HFFc6 (cell line): ENCODE measurements at regions not wholly inside any gene's neighbourhood (a gene's known extent, or its start where the extent isn't known, plus 50 kb on each side); places are given as distances from the start of the nearest gene placed in this dataset.
"Not testable (repeated sequence)": the region's sequence is repeated elsewhere in the genome, so short reads cannot be mapped to it uniquely, and the experiment has no call there.

Experiments used
- DNase-seq: peaks from one replicate; pipeline ENCODE4 v3.0.0-alpha.2; 2018
- H3K27ac Mint-ChIP-seq: 2 replicates; pipeline ENCODE4 v1.8.0; 2020; ENCODE audit warnings: mild to moderate bottlenecking, mixed read lengths
- H3K27me3 Mint-ChIP-seq: 2 replicates; pipeline ENCODE4 v1.8.0; 2021; ENCODE audit warnings: mild to moderate bottlenecking, moderate library complexity, mixed read lengths; ENCODE audit not compliant: insufficient read depth
- H3K36me3 Mint-ChIP-seq: 2 replicates; pipeline ENCODE4 v1.8.0; 2021; ENCODE audit warnings: low read depth, mixed read lengths
- H3K4me1 Mint-ChIP-seq: 2 replicates; pipeline ENCODE4 v1.8.0; 2020; ENCODE audit warnings: low read depth, mixed read lengths
- H3K4me3 Mint-ChIP-seq: 2 replicates; pipeline ENCODE4 v1.8.0; 2020; ENCODE audit warnings: mild to moderate bottlenecking, moderate library complexity, mixed read lengths
- H3K9me3 Mint-ChIP-seq: 2 replicates; pipeline ENCODE4 v1.8.0; 2020; ENCODE audit warnings: mild to moderate bottlenecking, mixed read lengths
- TF ChIP-seq, protein P1 (sequence below): fragments of 200-600 bp; sonication (generic); IDR thresholded peaks from 2 replicates; pipeline ENCODE4 v1.5.0; 2021; ENCODE audit warnings: antibody characterized with exemption, mild to moderate bottlenecking

DNA sequence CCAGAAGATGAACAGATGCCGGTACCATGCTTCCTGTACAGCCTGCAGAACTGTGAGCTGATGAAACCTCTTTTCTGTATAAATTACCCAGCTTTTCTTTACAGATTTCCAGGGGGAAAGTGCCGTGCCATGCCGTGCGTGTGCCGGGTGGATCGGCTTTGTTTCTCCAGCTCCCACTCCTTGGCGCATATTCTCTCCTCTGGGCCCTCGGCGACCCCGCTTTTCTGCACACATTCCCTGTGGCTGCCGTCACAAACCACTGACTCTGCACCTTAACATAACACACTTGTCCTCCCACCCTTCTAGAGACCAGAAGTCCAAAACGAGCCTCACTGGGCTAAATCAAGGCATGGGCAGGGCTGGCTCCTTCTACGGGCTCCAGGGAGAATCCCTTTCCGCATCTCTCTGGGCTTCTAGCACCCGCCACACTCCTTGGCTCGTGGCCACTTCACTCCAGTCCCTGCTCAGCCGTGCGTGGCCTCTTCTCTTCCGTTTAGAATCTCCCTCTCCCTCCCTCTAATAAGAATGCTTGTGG lies 164.9 kb downstream of the C16orf95 start:
- Mint-ChIP-seq H3K9me3 (no peaks in the 10 kb centered on the region; the same call in 1 of the 2 replicates), H3K4me3 (no peak overlapping the region), H3K27ac (no peak overlapping the region), H3K27me3 (peaks cover 12% of the 10 kb centered on the region), H3K4me1 (peaks cover 21% of the 10 kb centered on the region), H3K36me3 (peaks cover 14% of the 10 kb centered on the region; the same call in 1 of the 2 replicates)
- no peak for DNase-seq
- TF ChIP-seq, protein P1, sequence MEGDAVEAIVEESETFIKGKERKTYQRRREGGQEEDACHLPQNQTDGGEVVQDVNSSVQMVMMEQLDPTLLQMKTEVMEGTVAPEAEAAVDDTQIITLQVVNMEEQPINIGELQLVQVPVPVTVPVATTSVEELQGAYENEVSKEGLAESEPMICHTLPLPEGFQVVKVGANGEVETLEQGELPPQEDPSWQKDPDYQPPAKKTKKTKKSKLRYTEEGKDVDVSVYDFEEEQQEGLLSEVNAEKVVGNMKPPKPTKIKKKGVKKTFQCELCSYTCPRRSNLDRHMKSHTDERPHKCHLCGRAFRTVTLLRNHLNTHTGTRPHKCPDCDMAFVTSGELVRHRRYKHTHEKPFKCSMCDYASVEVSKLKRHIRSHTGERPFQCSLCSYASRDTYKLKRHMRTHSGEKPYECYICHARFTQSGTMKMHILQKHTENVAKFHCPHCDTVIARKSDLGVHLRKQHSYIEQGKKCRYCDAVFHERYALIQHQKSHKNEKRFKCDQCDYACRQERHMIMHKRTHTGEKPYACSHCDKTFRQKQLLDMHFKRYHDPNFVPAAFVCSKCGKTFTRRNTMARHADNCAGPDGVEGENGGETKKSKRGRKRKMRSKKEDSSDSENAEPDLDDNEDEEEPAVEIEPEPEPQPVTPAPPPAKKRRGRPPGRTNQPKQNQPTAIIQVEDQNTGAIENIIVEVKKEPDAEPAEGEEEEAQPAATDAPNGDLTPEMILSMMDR, result no peak

DNA sequence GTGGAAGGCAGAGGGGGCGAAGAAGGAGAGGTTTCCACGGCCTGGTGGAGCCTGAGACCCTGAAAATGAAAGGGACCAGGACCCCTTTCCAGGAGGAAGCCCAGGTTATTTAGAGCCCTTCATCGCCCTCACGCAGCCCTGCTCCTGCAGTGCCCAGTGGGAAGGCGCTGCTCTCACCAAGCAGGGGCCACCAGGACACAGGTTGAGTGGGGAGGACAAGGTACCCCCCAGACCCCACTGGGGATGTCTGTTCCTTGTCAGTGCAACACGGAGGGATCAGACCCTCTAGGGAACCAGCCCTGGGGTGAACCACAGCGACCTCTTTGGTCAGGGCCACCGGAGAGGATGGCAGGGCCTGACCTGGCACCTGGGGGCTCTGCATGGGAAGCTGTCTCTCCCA lies 163.9 kb downstream of the C16orf95 start:
- Mint-ChIP-seq H3K4me1 (peaks cover 18% of the 10 kb centered on the region), H3K4me3 (no peak overlapping the region), H3K27ac (no peak overlapping the region), H3K27me3 (peaks cover 9% of the 10 kb centered on the region), H3K9me3 (no peaks in the 10 kb centered on the region; the same call in 1 of the 2 replicates), H3K36me3 (peaks cover 14% of the 10 kb centered on the region; the same call in 1 of the 2 replicates)
- TF ChIP-seq, protein P1, result no peak
- DNase-seq, result no peak

DNA sequence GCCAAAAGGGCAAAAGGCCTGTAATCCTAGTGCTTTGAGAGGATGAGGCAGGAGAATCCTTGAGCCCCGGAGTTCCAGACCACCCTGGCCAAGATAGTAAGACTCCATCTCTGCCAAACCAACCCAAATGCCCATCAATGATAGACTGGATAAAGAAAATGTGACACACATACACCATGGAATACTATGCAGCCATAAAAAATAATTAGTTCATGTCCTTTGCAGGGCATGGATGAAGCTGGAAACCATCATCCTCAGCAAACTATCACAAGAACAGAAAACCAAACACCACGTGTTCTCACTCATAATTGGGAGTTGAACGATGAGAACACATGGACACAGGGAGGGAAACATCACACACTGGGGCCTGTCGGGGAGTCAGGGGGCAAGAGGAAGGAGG lies 161.9 kb downstream of the C16orf95 start:
- H3K27ac Mint-ChIP-seq, H3K9me3 Mint-ChIP-seq, DNase-seq, H3K4me3 Mint-ChIP-seq, H3K36me3 Mint-ChIP-seq, H3K27me3 Mint-ChIP-seq: not testable (repeated sequence)
- H3K4me1 Mint-ChIP-seq, result peaks cover 13% of the 10 kb centered on the region; the same call in 1 of the 2 replicates

DNA sequence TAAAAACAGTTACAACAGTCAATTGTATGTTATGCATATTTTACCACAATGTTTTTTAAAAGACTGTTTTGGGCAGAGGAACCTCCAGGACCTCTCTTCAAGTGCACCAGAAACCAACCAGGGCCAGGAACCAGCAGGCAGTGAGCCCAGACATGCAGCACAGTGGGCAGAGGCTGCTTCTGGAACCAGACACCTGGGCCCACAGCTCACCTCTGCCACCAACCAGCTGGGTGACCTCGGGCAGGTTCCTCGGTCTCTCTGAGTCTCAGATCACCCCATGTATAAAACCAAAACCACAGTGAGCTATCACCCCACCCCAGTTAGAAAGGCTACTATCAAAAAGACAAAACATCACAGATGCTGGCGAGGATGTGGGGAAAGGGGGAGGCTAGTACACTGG lies 161.0 kb downstream of the C16orf95 start:
- H3K4me3 Mint-ChIP-seq, result no peak overlapping the region
- peaks cover 7% of the 10 kb centered on the region; the same call in 1 of the 2 replicates for H3K36me3 Mint-ChIP-seq
- H3K4me1 Mint-ChIP-seq, result peaks cover 9% of the 10 kb centered on the region; the same call in 1 of the 2 replicates
- TF ChIP-seq, protein P1, result no peak
- H3K9me3 Mint-ChIP-seq, result no peaks in the 10 kb centered on the region
- peaks cover 11% of the 10 kb centered on the region for H3K27me3 Mint-ChIP-seq
- no peak for DNase-seq
- no peak overlapping the region for H3K27ac Mint-ChIP-seq

DNA sequence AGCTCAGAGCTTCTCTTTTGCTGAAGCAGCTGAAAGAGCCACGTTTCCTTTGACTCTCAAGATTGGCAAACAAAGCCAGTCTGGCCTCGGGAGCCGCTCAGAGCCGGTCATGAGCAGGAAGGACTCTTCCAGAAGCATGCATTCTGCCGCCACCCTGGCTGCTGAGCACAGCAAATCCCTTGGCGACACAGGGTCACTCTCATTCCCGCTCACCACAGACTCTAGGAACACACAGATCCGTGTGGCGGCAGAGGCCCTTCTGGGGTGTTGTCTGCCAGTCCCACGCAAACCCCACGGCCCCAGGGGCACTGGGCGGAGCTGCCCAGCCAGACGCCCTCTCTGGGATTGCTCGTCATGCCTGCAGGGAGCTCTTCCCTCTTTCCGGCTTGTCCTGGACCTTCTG lies 157.0 kb downstream of the C16orf95 start:
- Mint-ChIP-seq H3K27ac (no peak overlapping the region), H3K4me1 (peaks cover 11% of the 10 kb centered on the region; the same call in 1 of the 2 replicates), H3K36me3 (no peaks in the 10 kb centered on the region), H3K9me3 (no peaks in the 10 kb centered on the region), H3K27me3 (peaks cover 19% of the 10 kb centered on the region), H3K4me3 (no peak overlapping the region)
- DNase-seq, result no peak
- TF ChIP-seq, protein P1, result no peak

DNA sequence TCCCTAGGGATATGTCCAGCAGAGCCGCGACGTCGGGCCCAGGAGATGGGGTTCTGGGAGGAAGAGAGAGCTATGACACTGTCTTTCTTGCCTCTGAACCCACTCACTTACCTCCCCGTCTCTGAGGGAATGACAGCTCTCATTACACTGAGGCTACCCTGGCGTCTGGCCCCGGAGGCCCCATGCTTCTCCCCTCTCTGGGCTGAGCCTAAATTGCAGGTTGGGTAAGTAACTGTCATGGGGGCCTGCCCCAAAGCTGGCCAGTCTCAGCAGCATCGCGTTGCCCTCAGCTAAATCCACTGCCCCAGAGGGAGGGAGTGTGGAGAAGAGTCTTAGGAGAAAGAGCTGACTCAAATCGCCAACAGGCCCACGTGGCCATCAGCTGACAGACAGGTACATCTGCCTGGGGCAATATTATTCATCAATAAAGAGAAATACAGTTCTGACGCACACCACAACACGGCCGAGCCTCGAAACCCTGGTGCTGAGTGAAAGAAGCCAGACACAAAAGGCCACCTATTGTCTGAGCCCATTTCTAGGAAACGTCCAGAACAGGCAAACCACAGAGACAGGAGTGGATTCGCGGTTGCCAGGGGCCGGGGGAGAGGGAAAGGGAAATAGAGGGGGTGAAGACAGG lies 156.4 kb downstream of the C16orf95 start:
- TF ChIP-seq, protein P1, result no peak
- Mint-ChIP-seq H3K9me3 (no peaks in the 10 kb centered on the region), H3K4me1 (peaks cover 11% of the 10 kb centered on the region; the same call in 1 of the 2 replicates), H3K4me3 (no peak overlapping the region), H3K36me3 (no peaks in the 10 kb centered on the region), H3K27me3 (peaks cover 19% of the 10 kb centered on the region), H3K27ac (no peak overlapping the region)
- no peak for DNase-seq

DNA sequence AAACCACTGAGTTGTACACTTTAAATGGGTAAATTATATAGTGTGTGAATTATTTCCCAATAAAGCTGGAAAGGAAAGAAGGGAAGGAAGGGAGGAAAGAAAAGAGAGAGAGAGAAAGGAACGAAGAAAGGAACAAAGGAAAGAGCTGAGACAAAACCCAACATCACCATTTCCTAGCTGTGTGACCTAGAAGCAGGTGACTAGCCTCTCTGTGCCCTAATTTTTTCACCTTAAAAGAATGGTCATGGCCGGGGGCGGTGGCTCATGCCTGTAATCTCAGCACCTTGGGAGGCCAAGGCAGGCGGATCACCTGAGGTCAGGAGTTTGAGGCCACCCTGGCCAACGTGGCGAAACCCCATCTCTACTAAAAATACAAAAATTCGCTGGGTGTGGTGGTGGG lies 155.8 kb downstream of the C16orf95 start:
- not testable (repeated sequence) for H3K36me3 Mint-ChIP-seq, H3K9me3 Mint-ChIP-seq, DNase-seq, H3K27ac Mint-ChIP-seq, H3K4me3 Mint-ChIP-seq
- H3K4me1 Mint-ChIP-seq, result peaks cover 11% of the 10 kb centered on the region; the same call in 1 of the 2 replicates
- H3K27me3 Mint-ChIP-seq, result peaks cover 19% of the 10 kb centered on the region
